GM19372 (cell line): ENCODE measurements at regions not wholly inside any gene's neighbourhood (a gene's known extent, or its start where the extent isn't known, plus 50 kb on each side); places are given as distances from the start of the nearest gene placed in this dataset.

Source experiments
- ATAC-seq: cut with Tn5 transposase; IDR thresholded peaks from one replicate; pipeline ENCODE4 v1.9.1; 2021; ENCODE audit warnings: mild to moderate bottlenecking, low read depth, moderate library complexity; ENCODE audit not compliant: unreplicated experiment

DNA sequence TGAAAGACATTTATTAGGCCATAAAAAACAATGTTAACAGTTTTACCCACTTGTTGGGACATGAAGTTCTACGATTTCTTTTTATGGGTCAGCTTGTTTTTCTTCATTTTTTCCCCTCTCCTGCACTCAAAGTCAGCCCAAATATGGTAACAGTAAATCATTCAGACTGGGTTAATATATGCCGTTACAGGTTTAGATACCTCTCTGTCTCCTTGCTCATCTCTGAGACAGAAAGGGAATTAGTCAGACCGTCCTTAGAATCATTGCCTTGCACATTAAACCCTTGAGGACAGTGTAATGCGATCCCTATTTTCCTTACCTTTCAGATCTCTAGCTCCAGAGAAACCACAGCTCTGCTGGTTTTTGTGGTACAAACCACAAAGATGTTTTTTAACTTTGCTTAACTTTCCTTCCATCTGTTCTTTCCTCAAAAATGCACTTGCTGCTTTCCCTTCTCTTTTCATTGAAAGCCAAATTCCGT is 613.3 kb downstream of the PLPP3 start:
- no peak for ATAC-seq

GRCh38 chr1:55962472-55962871 is 616.9 kb downstream of the PLPP3 start:
- no peak for ATAC-seq

- ATAC-seq, result no peak
These were observed 620.2 kb downstream of the PLPP3 start for GRCh38 chr1:55959136-55959548.

DNA sequence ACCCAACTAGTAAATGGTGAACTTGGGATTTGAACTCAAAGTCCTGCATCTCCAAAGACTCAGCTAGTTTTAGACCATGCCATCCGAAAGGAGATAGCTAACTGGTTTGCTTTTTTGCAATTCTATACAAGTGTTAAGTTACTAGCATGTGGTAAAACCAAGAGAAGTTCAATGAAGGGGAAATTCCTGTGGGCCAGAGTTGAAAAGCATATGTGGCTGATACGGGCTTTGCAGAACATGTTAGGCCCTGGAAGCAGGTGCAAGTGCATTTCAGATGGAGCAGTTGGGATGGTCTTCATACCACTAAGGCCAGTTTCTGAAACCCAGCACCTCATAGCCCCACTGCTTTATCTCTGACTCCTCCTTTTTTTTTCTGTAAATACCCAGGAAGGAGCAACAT is 620.9 kb downstream of the PLPP3 start:
- no peak for ATAC-seq

DNA sequence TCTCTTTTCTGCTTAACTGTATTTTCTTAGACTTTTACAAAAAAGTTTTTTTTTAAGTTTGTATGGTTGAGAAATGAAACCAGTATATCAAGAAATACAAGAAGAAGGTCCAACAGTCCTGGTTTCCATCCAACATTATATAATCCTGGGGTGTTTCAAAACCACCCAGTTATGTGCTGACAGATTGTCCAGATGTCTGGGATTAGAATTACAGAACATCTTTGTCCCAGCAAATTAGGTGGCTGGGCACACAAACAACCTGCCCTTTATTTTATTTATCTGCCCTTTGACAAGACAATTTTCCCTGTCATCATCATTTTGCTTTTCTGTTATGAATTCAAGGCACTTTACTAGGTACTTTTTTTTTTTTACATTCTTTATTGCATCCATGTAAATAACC is 622.1 kb downstream of the PLPP3 start:
- ATAC-seq, result no peak

- no peak for ATAC-seq
These were observed 624.2 kb downstream of the PLPP3 start for GRCh38 chr1:55955016-55955621.

DNA sequence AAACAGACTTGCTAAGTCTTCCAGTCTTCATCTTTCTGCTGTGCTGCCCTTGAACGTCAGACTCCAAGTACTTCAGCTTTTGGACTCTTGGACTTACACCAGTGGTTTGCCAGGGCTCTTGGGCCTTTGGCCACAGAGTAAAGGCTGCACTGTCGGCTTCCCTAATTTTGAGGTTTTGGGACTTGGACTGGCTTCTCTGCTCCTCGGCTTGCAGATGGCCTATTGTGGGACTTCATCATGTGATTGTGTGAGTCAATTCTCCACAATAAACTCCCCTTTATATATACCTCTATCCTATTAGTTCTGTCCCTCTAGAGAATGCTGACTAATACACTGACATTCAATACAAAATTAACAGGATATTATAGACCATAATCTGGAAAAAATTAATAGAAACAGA is 628.1 kb downstream of the PLPP3 start:
- ATAC-seq, result no peak

DNA sequence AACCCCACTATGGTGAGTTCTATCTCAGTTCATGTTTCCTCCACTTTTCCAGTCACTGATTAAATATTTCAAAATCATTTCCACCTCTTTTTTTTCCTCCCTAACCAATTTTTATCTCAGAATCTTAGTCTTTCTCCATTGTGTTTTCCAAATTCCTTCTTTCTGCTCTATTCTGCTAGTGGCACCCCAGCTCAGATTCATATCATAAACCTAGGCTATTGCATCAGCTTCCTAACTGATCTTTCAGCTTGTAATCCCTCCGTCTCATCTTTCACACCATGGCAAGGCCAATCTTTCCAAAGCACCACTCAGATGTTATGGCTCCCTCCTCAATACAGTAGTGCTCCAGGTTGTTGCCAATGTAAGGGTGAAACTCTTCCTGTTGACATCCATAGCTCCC is 631.9 kb downstream of the PLPP3 start:
- ATAC-seq, result no peak

DNA sequence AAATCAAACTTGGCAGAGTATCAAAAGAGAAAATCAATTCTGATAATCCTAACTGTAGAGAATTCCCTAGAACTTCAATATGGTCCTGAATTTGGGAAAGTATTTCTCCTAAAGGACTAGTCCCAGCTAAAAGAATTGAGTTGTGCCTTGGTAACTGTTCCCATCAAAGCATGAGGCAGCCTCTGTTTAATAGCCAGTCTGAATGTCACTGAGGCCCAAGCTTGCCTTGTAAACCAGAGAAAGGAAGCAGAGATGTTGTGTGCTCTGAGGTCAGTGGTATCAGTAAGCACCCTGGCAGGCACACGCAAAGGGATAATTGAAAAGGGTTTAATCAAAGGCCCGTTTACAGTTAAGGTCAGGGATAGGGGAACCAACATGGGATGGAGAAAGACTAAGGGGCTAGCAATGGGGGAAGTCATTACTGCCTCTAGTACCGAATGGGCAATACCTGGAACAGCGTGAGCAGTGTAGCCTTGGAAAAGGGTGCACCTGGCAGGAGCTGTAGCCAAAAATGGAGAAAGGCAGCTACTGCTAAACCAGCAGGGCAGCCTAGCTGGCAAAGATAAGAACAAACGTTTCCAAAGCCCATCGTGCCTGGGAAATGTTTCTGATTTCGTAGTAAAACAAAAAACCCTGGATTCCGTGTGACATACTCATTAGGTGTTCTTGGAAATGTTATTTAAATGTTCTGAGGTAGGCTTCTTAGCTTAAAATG is 635.5 kb downstream of the PLPP3 start:
- ATAC-seq, result no peak

DNA sequence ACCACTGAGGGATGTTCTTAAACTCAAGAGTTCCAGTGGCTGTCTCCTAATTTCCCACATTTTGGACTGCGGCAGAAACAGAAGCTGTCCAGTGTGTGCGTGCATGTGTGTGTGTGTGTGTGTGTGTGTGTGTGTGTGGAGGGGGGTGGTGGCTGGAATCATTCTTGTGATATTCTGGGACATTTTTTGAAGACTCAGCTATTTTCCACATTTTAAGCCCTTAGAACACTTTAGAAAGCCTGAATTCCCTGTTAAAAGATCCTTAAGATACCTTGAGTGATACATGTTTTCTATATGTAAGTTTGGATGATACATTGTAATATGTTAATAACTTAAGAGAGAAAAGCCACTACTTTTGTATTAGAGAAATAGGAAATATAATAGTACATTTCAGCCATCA is 636.4 kb downstream of the PLPP3 start:
- no peak for ATAC-seq

DNA sequence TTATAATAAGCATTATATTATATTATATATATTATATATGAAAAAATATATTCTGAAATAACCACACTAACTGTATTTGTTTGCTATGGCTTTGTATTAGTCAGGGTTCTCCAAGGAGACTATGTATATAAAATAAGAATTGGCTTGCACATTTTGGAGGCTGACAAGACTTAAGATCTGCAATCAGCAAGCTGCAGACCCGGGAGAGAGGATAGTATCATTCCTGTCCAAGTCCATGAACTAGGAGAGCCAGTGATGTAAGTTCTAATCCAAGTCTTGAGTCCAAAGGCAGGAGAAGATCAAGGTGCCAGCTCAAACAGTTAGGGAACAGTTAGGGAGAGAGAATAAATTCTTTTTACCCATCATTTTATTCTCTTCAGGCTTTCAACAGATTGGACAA is 639.5 kb downstream of the PLPP3 start:
- no peak for ATAC-seq

DNA sequence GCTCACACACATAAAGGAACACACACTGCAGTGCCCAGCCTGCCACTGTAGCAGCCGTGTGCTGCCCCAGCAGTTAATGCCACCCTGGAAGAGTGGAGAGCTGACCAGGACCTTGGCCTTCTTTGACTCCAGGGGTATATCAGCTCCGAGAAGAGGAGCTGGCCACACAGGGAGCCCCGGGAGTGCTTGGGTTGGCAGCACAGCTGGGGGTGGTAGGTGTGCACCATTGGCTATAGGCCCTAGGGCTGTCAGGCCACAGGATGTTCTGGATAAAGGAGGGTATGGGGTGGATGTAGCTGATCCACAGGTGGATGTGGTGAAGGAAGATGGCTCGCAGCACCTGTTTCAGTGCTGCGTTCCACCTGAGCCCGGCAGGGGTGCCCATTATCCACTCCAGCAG is 640.5 kb downstream of the PLPP3 start:
- no peak for ATAC-seq

DNA sequence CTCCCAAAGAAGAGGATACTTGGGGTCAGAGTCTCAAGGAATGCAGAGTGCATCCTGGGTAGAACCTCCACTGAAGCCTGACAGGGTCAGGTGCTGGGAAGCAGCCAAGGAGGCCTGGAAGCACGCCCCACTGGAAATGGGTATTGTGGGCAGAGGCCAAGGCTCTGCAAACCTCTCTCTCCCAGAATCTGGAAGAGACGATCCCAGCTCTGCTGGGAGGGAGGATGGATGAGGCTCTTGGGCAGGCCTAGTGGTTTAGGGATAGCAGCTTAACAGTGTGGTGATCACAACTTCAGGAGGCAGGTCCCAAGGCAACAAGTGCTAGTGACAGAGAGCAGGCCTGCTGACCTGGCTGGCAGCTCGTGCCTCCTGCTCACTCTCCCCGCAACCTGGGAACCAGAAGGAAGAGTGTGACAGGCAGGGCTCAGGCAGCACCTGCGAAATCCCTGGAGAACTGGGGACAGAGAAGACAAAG is 641.0 kb downstream of the PLPP3 start:
- no peak for ATAC-seq

DNA sequence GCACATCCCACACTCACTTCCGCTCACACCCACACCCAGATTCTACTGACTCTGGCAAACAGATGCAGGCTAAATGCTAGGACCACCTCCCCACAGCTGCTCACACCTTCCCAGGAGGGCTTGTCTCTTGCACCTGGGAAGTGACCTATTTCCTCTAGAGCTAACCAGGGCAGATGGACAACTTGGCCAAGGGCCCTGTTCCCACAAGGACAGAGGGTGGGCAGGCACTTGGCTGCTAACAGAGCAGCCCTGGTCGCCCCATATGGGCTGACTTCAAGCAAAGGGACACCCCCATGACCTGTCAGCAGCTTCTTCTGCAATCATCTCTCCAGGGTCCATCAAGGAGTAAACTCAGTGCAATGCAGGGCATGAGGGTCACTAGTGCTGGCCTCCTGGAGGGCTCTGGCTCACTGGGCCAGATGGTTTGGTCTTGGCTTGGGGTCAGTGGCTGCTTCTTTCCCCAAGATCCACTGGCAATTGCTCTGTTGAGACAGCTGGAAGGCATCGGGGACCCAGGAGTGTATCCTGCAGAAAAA is 641.5 kb downstream of the PLPP3 start:
- ATAC-seq, result no peak

- ATAC-seq, result no peak
These were observed 644.1 kb downstream of the PLPP3 start for GRCh38 chr1:55935236-55935635.

DNA sequence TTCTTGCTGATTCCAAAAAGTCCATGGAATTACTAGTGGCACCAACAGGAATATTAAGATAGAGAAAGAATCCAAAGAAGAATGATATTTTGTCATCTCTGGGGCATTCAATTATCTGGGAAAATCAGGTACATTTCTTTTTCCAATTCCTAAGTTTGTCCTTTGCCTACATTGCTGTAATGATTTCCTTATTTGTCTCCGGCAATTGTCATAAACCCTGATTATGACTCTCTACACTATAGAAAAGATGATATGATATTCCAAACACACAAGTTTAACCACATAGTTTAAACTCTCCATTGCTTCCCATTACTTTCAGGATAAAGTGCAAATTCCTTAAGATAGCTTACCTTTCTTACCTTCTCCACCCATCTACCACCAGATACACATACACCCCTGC is 647.0 kb downstream of the PLPP3 start:
- no peak for ATAC-seq

GRCh38 chr1:55931081-55931940 is 648.1 kb downstream of the PLPP3 start:
- ATAC-seq, result no peak

GRCh38 chr1:55929652-55930051 is 649.7 kb downstream of the PLPP3 start:
- ATAC-seq, result no peak

DNA sequence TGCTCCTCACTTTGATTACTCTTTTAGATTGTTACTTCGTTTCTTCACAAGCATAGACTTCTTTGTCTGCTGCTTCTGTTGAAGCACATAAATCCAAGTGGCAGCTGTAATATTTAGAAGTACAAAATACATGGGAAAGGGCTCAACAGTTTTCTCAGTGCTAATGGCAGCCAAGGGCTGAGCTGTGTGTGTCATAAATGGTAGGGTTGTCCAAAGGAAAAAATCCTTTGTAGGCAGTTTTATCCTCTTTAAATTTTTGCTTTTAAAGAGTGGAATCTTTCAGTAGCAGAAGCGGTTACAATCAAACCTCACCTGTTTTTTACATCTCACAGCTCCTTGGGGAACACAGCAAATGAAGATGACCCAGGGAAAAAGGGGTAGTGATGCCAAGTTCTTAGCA is 650.8 kb downstream of the PLPP3 start:
- no peak for ATAC-seq

DNA sequence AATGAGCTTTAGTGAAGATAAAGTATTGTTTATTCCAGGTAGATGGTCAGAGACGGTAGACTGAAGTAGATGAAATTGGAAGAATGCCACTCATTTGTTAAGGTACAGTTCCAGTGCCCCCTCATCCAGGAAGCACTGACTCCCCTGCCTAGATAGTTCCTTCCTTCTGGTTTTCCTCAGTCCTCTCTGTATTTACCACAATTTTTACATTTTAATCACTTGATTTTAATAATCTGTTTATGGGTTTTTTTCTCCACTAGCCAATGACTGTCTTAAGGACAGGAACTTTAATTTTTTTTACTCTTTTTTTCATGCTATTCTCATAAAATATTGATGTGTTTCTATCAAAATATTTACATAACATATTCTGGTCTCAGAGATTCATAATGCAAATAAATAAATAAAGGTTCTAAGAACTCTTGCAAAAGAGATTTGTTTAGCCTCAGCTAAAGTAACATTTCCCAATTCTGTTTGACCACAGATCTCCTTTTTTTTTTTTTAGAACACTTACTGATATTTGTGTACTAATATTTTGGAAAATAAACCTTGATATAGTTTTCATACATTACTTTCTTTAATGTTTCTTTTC is 651.6 kb downstream of the PLPP3 start:
- no peak for ATAC-seq
